GM19438 (cell line): ENCODE measurements at regions not wholly inside any gene's neighbourhood (a gene's known extent, or its start where the extent isn't known, plus 50 kb on each side); places are given as distances from the start of the nearest gene placed in this dataset.

Source experiments
- ATAC-seq: cut with Tn5 transposase; IDR thresholded peaks from one replicate; pipeline ENCODE4 v1.9.1; 2021; ENCODE audit warnings: low read depth; ENCODE audit not compliant: unreplicated experiment

DNA sequence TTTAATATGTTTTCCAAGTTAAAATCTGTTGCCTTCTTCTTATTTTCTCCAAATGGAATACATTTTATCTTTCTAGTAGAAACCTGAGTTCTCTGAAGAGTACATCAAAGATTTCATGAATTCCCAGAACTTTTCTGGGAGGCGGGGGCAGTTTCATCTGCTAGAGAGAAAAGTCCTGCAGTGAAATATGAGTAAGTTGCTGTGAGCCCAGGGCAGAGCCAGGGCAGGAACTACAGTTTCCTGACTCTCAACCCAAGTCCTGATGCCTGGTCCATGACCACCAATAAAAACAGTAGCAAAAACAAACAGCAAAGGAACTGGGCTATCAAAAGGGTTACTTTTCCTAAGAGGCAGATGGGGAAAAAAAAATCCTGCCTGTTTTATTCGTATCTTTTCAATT, 239.4 kb upstream of the CTSO start:
- ATAC-seq = no peak

DNA sequence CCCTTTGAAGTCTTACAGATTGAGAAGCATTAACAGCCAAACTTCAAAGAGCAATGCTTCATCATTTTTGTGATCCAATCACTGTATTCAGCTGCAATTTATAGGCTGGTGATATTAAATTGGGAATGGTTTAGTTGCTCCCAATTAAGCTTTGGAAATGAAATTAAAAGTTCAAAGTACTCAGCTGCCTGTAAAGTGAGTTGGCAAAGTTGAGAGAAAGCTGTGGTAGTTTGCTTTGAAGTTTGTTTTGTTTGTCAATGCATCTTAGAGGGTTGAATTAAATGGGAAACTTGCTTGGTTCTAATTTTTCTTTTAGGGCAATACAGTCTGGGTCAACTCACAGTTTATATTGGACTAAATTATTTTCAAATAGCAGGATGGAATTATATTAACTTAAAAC, 238.4 kb upstream of the CTSO start:
- no peak for ATAC-seq

DNA sequence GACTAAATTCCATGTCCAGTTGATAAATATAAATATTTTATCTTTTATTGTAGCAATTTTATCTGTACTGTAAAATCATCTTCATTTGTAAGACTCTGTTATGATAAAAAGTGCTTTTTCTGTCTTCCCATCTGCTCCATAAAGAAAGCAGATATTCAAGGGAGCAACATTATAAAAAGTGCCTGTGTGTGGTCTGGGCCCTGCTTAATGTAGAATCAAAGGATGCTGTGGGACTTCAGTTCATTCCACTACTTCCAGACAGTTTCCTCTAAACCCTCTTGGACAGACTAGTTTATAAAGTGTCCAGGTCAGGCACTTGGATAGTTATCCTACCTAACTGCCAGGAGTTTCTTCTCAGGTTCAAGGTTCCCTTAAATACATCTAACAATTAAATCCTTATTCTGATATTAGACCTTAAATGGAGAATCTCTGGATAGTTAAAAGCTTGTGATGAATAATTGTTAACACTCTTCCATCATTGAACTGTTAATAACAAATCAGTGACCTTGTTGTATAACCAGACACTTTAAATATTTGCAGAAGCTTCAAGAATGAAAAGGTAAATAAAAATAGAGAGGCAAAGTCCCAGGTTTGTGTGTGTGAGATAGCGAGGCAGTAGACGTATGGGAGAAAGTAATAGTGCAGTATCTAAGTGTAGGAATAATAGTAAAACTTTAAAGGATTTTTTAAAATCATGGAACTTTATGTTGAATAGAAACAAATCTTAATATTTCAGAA, 237.5 kb upstream of the CTSO start:
- no peak for ATAC-seq

DNA sequence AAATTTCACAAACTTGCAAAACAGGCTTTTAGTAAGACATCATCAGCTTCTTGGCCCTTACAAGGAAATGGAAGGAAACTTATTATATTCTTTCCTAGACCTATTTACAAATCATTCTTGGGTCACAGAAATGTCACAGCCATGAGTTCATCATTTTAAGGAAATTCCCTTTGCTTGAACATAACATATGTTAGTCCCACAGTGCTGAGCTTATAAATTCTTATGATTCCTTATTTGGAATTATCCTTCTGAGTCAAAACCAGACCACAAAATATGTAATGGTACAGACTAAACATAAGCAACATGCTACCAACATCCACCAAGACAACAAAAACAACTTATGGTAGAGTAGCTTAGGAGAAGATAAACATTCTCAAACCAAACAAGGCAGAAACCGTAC, 236.9 kb upstream of the CTSO start:
- no peak for ATAC-seq

GRCh38 chr4:156188596-156188995, 234.9 kb upstream of the CTSO start:
- ATAC-seq = no peak

- no peak for ATAC-seq
Observed at GRCh38 chr4:156186111-156186510, 232.4 kb upstream of the CTSO start.

DNA sequence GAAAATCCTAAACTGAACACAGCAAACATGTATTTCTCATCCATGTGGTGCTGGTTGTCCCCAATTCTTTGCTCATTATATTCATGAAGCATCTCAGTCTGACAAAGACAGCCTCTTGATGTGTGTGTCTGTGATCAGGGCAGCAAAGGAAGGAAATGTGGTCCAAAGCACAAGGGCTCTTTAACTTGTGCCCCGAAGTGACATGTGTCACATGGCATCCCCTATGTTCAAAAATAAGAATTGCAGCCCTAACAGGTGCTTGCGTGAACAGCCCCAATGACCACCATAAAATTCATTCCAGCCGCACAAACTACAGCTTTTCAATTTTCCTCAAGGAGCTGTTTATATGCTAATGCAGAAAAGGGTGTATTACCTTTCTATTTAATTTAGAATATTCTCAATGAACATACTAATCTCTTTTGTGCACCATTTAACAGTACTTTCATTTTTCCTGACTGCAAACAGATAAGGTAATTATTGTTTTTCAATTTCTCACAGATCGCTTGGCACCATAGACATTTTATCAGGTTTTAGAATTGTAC, 231.9 kb upstream of the CTSO start:
- ATAC-seq = no peak

- no peak for ATAC-seq
Observed at GRCh38 chr4:156182269-156182668, 228.6 kb upstream of the CTSO start.

- ATAC-seq = no peak
Observed at GRCh38 chr4:156177941-156178340, 224.3 kb upstream of the CTSO start.

GRCh38 chr4:156176896-156177295, 223.2 kb upstream of the CTSO start:
- no peak for ATAC-seq

GRCh38 chr4:156173937-156174336, 220.3 kb upstream of the CTSO start:
- ATAC-seq = no peak

GRCh38 chr4:156173486-156173885, 219.8 kb upstream of the CTSO start:
- ATAC-seq = no peak

GRCh38 chr4:156169861-156170260, 216.2 kb upstream of the CTSO start:
- ATAC-seq = no peak

- no peak for ATAC-seq
Observed at GRCh38 chr4:156169011-156169410, 215.3 kb upstream of the CTSO start.

DNA sequence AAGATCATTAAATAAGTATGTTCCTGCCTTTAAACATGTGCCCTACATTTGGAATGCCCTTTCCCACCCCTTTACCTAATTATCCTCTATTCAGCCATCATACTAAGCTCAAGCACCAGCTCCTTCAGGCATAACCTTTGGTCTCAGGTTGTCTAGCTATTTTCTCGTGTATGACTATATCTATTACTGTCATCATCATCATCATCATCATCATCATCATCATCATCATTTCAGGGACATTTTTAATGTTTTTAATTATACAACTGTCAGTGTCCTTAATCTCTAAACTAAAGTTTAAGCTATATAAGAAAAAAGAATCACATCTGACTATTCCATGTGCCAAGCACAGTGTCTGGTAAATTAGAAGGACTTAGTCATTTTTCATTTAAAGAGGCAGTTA, 214.6 kb upstream of the CTSO start:
- ATAC-seq = no peak

DNA sequence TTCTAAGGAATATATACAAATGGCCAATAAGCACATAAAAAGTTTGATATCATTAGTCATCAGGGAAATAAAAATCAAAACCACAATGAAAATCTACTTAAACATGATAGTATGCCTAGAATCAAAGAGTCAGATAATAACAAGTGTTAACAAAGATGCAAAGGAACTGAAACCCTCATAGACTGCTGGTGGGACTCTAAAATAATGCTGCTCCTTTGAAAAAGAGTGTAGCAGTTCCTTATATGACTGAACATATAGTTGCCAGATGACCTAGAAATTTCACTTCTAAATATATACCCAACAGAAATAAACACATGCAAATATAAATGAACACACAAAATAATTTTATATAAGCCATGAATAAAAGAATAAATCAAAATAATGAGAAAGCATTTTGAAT, 205.1 kb upstream of the CTSO start:
- ATAC-seq = no peak

GRCh38 chr4:156154978-156155377, 201.3 kb upstream of the CTSO start:
- ATAC-seq = no peak

- no peak for ATAC-seq
Observed at GRCh38 chr4:156146571-156146970, 192.9 kb upstream of the CTSO start.

DNA sequence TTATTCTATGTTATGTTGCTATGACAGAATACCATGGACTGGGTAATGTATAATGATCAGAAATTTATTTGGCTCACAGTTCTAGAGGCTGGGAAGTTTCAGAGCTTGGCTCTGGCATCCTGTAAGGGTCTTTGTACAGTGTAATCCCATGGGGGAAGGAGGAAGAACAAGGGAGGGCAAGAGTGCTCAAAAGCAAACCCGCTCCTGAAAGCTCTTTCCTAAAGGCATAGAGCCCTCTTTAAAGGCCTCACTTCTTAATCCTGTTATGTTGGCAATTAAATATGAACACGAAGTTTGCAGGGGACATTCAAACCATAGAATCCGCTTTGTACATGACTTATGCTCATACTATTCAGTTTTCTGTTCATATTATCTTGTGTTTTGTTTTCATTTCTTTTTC, 191.3 kb upstream of the CTSO start:
- ATAC-seq = no peak

DNA sequence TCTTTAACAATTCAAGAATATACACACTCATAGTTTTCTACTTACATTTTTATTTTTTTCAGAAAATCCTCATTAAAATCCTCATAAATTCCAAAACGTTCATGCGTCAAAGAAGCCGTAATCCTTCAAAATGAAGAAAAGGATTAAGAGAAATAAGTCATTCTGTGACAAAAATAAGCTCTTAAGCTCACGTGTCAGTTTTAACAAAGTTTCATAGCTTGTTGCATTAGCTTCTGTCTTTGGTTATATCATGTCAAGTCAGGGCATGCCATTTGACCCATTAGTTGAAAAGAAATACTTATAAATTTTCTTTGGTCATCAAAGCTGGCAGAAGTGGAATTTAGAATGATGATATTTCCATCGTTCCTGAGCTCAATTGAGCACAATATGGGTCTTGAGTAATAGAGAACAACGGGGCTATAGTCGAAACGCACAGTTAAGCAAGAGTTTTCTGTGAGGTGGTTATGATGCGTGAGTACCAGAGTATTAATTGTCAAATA, 185.2 kb upstream of the CTSO start:
- ATAC-seq = no peak

GRCh38 chr4:156137679-156138473, 184.2 kb upstream of the CTSO start:
- ATAC-seq = no peak

DNA sequence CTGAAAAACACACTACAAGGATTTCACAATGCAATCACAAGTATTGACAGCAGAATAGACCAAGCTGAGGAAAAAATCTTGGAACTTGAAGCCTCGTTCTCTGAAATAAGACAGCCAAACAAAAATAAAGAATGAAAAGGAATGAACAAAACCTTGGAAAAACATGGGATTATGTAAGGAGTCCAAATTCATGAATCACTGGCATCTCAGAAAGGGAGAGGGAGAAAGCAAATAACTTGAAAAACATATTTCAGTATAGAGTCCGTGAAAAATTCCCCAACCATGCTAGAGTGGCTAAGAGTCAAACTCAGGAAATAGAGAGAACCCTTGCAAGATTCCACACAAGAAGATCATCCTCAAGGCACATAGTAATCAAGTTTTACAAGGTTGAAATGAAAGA, 178.5 kb upstream of the CTSO start:
- ATAC-seq = no peak
